ENCODE measurements at regions not wholly inside any gene's neighbourhood (a gene's known extent, or its start where the extent isn't known, plus 50 kb on each side); places are given as distances from the start of the nearest gene placed in this dataset.

- H3K4me1 ChIP-seq: peaks cover 15 to 28% of the 10 kb centered on the region in 2 donors
- intact Hi-C loops (cut with DNase I; ENCODE audit: low total_unique reads): no loop called here
- H3K27ac ChIP-seq: no peak overlapping the region
- H3K4me3 ChIP-seq: no peak overlapping the region
- H3K27me3 ChIP-seq: no peaks in the 10 kb centered on the region
- no peak for DNase-seq
- no peaks in the 10 kb centered on the region for H3K36me3 ChIP-seq
- no peak for TF ChIP-seq POLR2A (IDR thresholded peaks at IDR 0.05)
- TF ChIP-seq, protein P1, sequence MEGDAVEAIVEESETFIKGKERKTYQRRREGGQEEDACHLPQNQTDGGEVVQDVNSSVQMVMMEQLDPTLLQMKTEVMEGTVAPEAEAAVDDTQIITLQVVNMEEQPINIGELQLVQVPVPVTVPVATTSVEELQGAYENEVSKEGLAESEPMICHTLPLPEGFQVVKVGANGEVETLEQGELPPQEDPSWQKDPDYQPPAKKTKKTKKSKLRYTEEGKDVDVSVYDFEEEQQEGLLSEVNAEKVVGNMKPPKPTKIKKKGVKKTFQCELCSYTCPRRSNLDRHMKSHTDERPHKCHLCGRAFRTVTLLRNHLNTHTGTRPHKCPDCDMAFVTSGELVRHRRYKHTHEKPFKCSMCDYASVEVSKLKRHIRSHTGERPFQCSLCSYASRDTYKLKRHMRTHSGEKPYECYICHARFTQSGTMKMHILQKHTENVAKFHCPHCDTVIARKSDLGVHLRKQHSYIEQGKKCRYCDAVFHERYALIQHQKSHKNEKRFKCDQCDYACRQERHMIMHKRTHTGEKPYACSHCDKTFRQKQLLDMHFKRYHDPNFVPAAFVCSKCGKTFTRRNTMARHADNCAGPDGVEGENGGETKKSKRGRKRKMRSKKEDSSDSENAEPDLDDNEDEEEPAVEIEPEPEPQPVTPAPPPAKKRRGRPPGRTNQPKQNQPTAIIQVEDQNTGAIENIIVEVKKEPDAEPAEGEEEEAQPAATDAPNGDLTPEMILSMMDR (IDR thresholded peaks at IDR 0.05 in 4 of 5, conservative IDR thresholded peaks at IDR 0.05 in 1 of 5): no peak
- in situ Hi-C loops (cut with MboI; ENCODE audit: low sequenced_read_pairs in 4 of 4): no loop called here
- peak in 1 of 2 donors; percentile 36 for ATAC-seq
- no peaks in the 10 kb centered on the region for H3K9me3 ChIP-seq
Observed at GRCh38 chr20:58017231-58017969, 211.1 kb downstream of the ANKRD60 start.

DNA sequence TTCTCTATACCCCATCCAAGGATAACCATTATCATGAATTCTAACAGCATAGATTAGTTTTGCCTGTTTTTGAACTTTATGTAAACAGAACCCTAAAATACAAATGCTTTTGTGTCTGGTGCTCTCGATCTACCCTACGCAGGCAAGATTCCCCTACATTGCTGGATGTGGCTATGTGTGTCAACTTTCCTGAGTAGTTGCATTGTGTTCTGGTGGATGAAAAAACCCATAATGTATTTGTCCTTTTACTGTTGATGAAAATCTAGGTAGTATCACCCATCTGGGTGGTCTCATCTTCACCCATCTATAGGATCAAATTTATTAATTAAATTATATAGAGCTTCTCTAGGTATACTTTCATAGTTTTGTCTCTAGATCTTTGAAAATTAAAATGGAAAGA, 211.7 kb downstream of the ANKRD60 start:
- Histone ChIP-seq H3K36me3 (no peaks in the 10 kb centered on the region), H3K4me1 (peaks cover 15 to 28% of the 10 kb centered on the region in 2 donors), H3K27me3 (no peaks in the 10 kb centered on the region), H3K9me3 (no peaks in the 10 kb centered on the region), H3K4me3 (no peak overlapping the region), H3K27ac (no peak overlapping the region)
- intact Hi-C loops (cut with DNase I; ENCODE audit: low total_unique reads) (no loop called here), in situ Hi-C loops (cut with MboI; ENCODE audit: low sequenced_read_pairs in 4 of 4) (no loop called here)
- DNase-seq (no peak), ATAC-seq (no peak)
- TF ChIP-seq, protein P1 (IDR thresholded peaks at IDR 0.05 in 4 of 5, conservative IDR thresholded peaks at IDR 0.05 in 1 of 5): no peak
- no peak for TF ChIP-seq POLR2A (IDR thresholded peaks at IDR 0.05)

DNA sequence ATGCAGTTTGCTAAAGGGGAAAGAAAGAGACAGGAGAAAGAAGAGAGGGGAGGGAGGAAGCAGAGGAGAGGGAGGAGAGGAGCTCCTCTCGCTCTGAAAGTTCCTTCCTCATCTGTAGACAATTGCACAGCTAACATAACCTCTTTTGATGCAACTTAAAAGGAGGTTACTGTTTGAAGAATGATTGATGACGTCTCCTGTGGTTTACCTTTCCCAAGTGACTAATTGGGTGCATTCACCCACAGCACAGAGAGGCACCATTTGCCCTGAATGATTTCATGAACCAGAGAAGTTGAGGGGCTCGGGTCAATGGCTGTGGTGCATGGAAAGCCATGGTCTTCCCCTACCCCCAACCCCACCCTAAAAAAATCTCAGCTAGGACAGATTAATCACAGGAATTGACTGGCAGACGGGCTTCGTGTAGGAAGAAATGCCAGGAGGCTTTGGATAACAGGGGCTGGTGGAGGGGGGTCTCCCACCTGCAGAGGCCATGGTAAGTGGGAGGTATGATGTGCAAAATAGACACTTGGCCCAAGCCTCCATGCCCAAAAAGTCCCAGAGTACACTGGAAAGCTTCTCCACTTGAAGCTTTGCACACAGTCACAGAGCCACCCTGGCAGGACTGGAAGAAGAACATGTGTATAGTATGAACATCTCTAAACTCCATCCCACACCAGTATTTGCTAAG, 213.7 kb downstream of the ANKRD60 start:
- Histone ChIP-seq H3K27ac (no peak overlapping the region), H3K27me3 (no peaks in the 10 kb centered on the region), H3K36me3 (no peaks in the 10 kb centered on the region), H3K4me1 (peaks cover 4 to 9% of the 10 kb centered on the region in 2 donors), H3K9me3 (no peaks in the 10 kb centered on the region), H3K4me3 (no peak overlapping the region)
- intact Hi-C loops (cut with DNase I; ENCODE audit: low total_unique reads): no loop called here
- DNase-seq: no peak
- TF ChIP-seq POLR2A (IDR thresholded peaks at IDR 0.05): no peak
- TF ChIP-seq, protein P1 (IDR thresholded peaks at IDR 0.05 in 4 of 5, conservative IDR thresholded peaks at IDR 0.05 in 1 of 5): no peak
- ATAC-seq: no peak
- in situ Hi-C loops (cut with MboI; ENCODE audit: low sequenced_read_pairs in 4 of 4): no loop called here

- in situ Hi-C loops (cut with MboI; ENCODE audit: low sequenced_read_pairs in 4 of 4) (no loop called here), intact Hi-C loops (cut with DNase I; ENCODE audit: low total_unique reads) (no loop called here)
- H3K27ac ChIP-seq: no peak overlapping the region
- no peak for DNase-seq
- H3K4me3 ChIP-seq: no peak overlapping the region
- no peaks in the 10 kb centered on the region for H3K27me3 ChIP-seq
- H3K36me3 ChIP-seq: no peaks in the 10 kb centered on the region
- no peak for ATAC-seq
- no peaks in the 10 kb centered on the region for H3K9me3 ChIP-seq
- TF ChIP-seq, protein P1 (IDR thresholded peaks at IDR 0.05 in 4 of 5, conservative IDR thresholded peaks at IDR 0.05 in 1 of 5): no peak
- peaks cover 0 to 4% of the 10 kb centered on the region in 2 donors for H3K4me1 ChIP-seq
Observed at GRCh38 chr20:58012731-58013510, 215.5 kb downstream of the ANKRD60 start.
